Heart left ventricle (tissue), 16 donors: ENCODE measurements at regions not wholly inside any gene's neighbourhood (a gene's known extent, or its start where the extent isn't known, plus 50 kb on each side); places are given as distances from the start of the nearest gene placed in this dataset.
"Not testable (repeated sequence)": the region's sequence is repeated elsewhere in the genome, so short reads cannot be mapped to it uniquely, and the experiment has no call there.

ENCODE experiments used
- ATAC-seq, 4 donors: fragments of 200-7000 bp; cut with Tn5 transposase; one replicate each; pipeline ENCODE4 v1.9.1; 2020 to 2022; ENCODE audit warnings: moderate library complexity in 4 of 4, mild to moderate bottlenecking in 3 of 4, moderate number of reproducible peaks in 1 of 4
- DNase-seq, 5 donors: peaks; one replicate each; pipeline ENCODE4 v3.0.0-alpha.2; 2020
- H3K27ac ChIP-seq, 12 donors: fragments of 200-600 bp; sonication (generic) in 4 of 12; one replicate each; pipeline versions ENCODE4 v1.5.0 to v1.8.0; 2016 to 2022; ENCODE audit warnings: mild to moderate bottlenecking in 2 of 12
- H3K27me3 ChIP-seq, 9 donors: fragments of 200-600 bp; sonication (generic) in 2 of 9; one replicate each; pipeline versions ENCODE4 v1.5.1 to v1.8.0; 2016 to 2022; ENCODE audit warnings: mild to moderate bottlenecking in 3 of 9
- H3K36me3 ChIP-seq, 9 donors: fragments of 200-600 bp; sonication (generic) in 2 of 9; one replicate each; pipeline versions ENCODE4 v1.5.0 to v1.8.0; 2018 to 2022; ENCODE audit warnings: mild to moderate bottlenecking in 2 of 9
- H3K4me1 ChIP-seq, 12 donors: fragments of 200-600 bp; sonication (generic) in 4 of 12; one replicate each; pipeline versions ENCODE4 v1.5.0 to v1.8.0; 2016 to 2022; ENCODE audit warnings: mild to moderate bottlenecking in 3 of 12
- H3K4me3 ChIP-seq, 12 donors: fragments of 200-600 bp; sonication (generic) in 4 of 12; one replicate each; pipeline versions ENCODE4 v1.5.0 to v1.8.0; 2017 to 2022; ENCODE audit warnings: mild to moderate bottlenecking in 9 of 12, moderate library complexity in 4 of 12
- H3K9me3 ChIP-seq, 12 donors: fragments of 200-600 bp; sonication (generic) in 4 of 12; one replicate each; pipeline versions ENCODE4 v1.5.0 to v1.8.0; 2016 to 2022; ENCODE audit warnings: mild to moderate bottlenecking in 1 of 12
- POLR2A ChIP-seq, 2 donors: fragments of 450-650 bp; IDR thresholded peaks; one replicate each; pipeline ENCODE4 v1.6.1; 2017; ENCODE audit warnings: antibody characterized with exemption in 2 of 2, mild to moderate bottlenecking in 2 of 2, moderate library complexity in 2 of 2
- WGBS, 4 donors: extraction: QIAGEN DNeasy Blood & Tissue Kit in 2 of 4; methylation state at CpG; one replicate each; pipeline versions ENCODE4 v1.1.5 to v1.1.7; 2013 to 2018; 5-methylcytosine and 5-hydroxymethylcytosine counted together
- intact Hi-C, 10 donors: fragments of 100-400 bp; cut with DNase I; formaldehyde crosslinking; loops; one replicate each; pipeline versions ENCODE4 v1.11.1 to v1.14.2; 2022
- TF ChIP-seq, protein P1 (sequence below), 12 donors: fragments of 200-600 bp; sonication (generic) in 4 of 12; IDR thresholded peaks; one replicate each; pipeline versions ENCODE4 v1.5.0 to v1.8.0; 2018 to 2022; ENCODE audit warnings: antibody characterized with exemption in 12 of 12, mild to moderate bottlenecking in 5 of 12
- donor health status: ischemic (EF 13 %, LVEDD 7.1; RV severe dilation, severe dysfunction).
- donor health status: healthy with polysubstance abuse.
- donor health status: DM: no; HTN: yes; CAD: no.
- donor health status: DM: no; HTN: no; CAD: no.
- donor health status: ischemic (EF 25% LVEDD 6.9; RV normal size, moderate dysfunction).
- donor health status: ischemic (EF 25% LVEDD 5.7; RV mildly dilated, moderate dysfunction).
- donor health status: healthy.
- donor health status: DM: yes; HTN: yes; CAD: no.
- donor health status: ischemic (EF 35%, LVEDD 5.7; RV mildly dilated, moderate dysfunction).
- donor health status: nonischemic (EF 11% LVEDD 7.7; RV severe dilation, severe dysfunction).
- donor health status: DM: yes; HTN: yes; CAD: no.
- donor health status: PGD.
- donor health status: ischemic (EF 29% LVEDD 5.4; RV normal size, mild dysfunction).
- donor health status: nonischemic (EF 23%, LVEDD 6.1; RV moderate dilation, normal function).

GRCh38 chr5:154676508-154676907, 78.7 kb upstream of the LARP1 start:
- TF ChIP-seq, protein P1, sequence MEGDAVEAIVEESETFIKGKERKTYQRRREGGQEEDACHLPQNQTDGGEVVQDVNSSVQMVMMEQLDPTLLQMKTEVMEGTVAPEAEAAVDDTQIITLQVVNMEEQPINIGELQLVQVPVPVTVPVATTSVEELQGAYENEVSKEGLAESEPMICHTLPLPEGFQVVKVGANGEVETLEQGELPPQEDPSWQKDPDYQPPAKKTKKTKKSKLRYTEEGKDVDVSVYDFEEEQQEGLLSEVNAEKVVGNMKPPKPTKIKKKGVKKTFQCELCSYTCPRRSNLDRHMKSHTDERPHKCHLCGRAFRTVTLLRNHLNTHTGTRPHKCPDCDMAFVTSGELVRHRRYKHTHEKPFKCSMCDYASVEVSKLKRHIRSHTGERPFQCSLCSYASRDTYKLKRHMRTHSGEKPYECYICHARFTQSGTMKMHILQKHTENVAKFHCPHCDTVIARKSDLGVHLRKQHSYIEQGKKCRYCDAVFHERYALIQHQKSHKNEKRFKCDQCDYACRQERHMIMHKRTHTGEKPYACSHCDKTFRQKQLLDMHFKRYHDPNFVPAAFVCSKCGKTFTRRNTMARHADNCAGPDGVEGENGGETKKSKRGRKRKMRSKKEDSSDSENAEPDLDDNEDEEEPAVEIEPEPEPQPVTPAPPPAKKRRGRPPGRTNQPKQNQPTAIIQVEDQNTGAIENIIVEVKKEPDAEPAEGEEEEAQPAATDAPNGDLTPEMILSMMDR (IDR thresholded peaks at IDR 0.05): no peak
- TF ChIP-seq POLR2A (IDR thresholded peaks at IDR 0.05): no peak
- ATAC-seq: no peak
- intact Hi-C loops: no loop called here
- DNase-seq: no peak
- Histone ChIP-seq H3K27ac (no peak overlapping the region), H3K4me3 (no peak overlapping the region), H3K27me3 (no peaks in the 10 kb centered on the region), H3K4me1 (peaks cover 0 to 5% (median 0%) of the 10 kb centered on the region in 12 donors), H3K36me3 (no peaks in the 10 kb centered on the region), H3K9me3 (no peaks in the 10 kb centered on the region)
- 77 to 98% (median 92%) methylated on average over 1 of the region's 1 CpG for WGBS, 4 donors

DNA sequence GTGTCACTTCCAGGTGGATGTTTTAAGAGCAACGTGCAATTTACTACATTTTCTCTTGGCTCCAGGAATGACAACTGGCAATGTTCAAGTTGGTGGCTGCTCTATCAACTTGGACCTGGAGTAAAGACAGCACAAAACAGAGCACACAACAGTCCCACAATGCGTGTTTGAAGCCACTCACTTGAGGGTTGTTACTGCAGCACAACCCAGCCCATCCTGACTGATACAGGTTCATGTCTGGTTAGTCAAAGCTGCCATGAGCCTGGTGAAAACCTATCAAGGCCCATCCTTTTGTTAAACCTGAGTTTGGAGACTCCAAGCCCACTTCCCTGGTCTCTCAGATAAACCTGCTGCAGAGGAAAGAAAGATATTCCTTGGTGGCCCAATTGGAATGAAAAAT, 81.1 kb upstream of the LARP1 start:
- peaks cover 0 to 2% (median 0%) of the 10 kb centered on the region in 12 donors for H3K9me3 ChIP-seq
- no peak overlapping the region for H3K4me3 ChIP-seq
- intact Hi-C loops: no loop called here
- no peaks in the 10 kb centered on the region for H3K27me3 ChIP-seq
- no peaks in the 10 kb centered on the region for H3K36me3 ChIP-seq
- DNase-seq (no peak), ATAC-seq (no peak)
- WGBS, 4 donors: 74 to 80% (median 77%) methylated on average over 2 of the region's 2 CpGs
- H3K4me1 ChIP-seq: peaks cover 0 to 5% (median 0%) of the 10 kb centered on the region in 12 donors
- H3K27ac ChIP-seq: no peak overlapping the region
- TF ChIP-seq POLR2A (IDR thresholded peaks at IDR 0.05): no peak
- TF ChIP-seq, protein P1 (IDR thresholded peaks at IDR 0.05): no peak

- H3K36me3 ChIP-seq: no peaks in the 10 kb centered on the region
- no peak for TF ChIP-seq POLR2A (IDR thresholded peaks at IDR 0.05)
- TF ChIP-seq, protein P1 (IDR thresholded peaks at IDR 0.05): no peak
- WGBS, 4 donors: 68 to 97% (median 70%) methylated on average over 4 of the region's 4 CpGs
- H3K4me3 ChIP-seq: no peak overlapping the region
- H3K4me1 ChIP-seq: peaks cover 0 to 5% (median 0%) of the 10 kb centered on the region in 12 donors
- intact Hi-C loops: no loop called here
- no peak for ATAC-seq
- no peaks in the 10 kb centered on the region for H3K27me3 ChIP-seq
- no peak overlapping the region for H3K27ac ChIP-seq
- DNase-seq: no peak
- H3K9me3 ChIP-seq: peaks cover 0 to 7% (median under 1%) of the 10 kb centered on the region in 12 donors
Observed at GRCh38 chr5:154673506-154673905, 81.7 kb upstream of the LARP1 start.

DNA sequence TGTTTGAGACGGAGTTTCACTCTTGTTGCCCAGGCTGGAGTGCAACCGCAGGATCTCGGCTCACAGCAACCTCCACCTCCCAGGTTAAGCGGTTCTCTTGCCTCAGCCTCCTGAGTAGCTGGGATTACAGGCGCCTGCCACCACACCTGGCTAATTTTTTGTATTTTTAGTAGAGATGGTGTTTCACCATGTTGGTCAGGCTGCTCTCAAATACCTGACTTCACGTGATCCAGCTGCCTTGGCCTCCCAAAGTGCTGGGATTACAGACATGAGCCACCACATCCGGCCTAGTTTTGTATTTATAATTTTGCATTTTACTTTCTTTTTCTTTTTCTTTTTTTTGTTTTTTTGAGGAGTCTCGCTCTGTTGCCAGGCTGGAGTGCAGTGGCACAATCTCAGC, 85.3 kb upstream of the LARP1 start:
- H3K36me3 ChIP-seq, ATAC-seq, H3K27ac ChIP-seq, intact Hi-C loops, H3K4me1 ChIP-seq, H3K4me3 ChIP-seq, DNase-seq, H3K27me3 ChIP-seq: not testable (repeated sequence)
- 89 to 96% (median 95%) methylated on average over 8 of the region's 8 CpGs for WGBS, 4 donors
- H3K9me3 ChIP-seq: peaks cover 0 to 18% (median 4%) of the 10 kb centered on the region in 12 donors

DNA sequence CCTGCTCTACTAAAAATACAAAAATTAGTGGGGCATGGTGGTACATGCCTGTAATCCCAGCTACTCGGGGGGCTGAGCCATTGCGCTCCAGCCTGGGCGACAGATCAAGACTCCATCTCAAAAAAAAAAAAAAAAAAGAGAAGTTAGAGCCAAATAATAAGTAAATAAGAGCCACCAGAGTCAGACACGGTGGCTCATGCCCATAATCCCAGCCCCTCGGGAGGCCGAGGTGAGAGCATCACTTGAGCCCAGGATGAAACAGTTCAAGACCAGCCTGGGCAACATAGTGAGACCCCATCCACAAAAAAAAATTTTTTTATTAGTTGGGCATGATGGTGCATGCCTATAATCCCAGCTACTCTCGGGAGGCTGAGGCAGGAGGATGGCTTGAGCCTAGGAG, 85.8 kb upstream of the LARP1 start:
- ATAC-seq: no peak
- 91 to 97% (median 95%) methylated on average over 7 of the region's 7 CpGs for WGBS, 4 donors
- H3K36me3 ChIP-seq: no peaks in the 10 kb centered on the region
- no peak overlapping the region for H3K4me3 ChIP-seq
- TF ChIP-seq, protein P1 (IDR thresholded peaks at IDR 0.05): no peak
- TF ChIP-seq POLR2A (IDR thresholded peaks at IDR 0.05): no peak
- H3K27ac ChIP-seq: no peak overlapping the region
- no peaks in the 10 kb centered on the region for H3K27me3 ChIP-seq
- intact Hi-C loops: no loop called here
- no peak for DNase-seq
- peaks cover 0 to 23% (median 7%) of the 10 kb centered on the region in 12 donors for H3K9me3 ChIP-seq
- H3K4me1 ChIP-seq: no peaks in the 10 kb centered on the region
